ENCODE measurements at regions not wholly inside any gene's neighbourhood (a gene's known extent, or its start where the extent isn't known, plus 50 kb on each side); places are given as distances from the start of the nearest gene placed in this dataset.

GRCh38 chrX:40227125-40227524 is 129.4 kb upstream of the BCOR start:
- no peak overlapping the region for H3K4me3 ChIP-seq (ENCODE audit: low read depth in 2 of 2, low read length in 1 of 2)
- no peak overlapping the region for H2AFZ ChIP-seq (ENCODE audit: low read depth)
- H3K9me2 ChIP-seq: no peaks in the 10 kb centered on the region
- H3F3A ChIP-seq (replicated peaks; ENCODE audit: insufficient read depth): no peaks in the 10 kb centered on the region
- no peaks in the 10 kb centered on the region for H3K9me3 ChIP-seq
- 62% methylated on average over 5 of the region's 5 CpGs for WGBS (ENCODE audit: low lambda C conversion rate)
- H3K27me3 ChIP-seq (ENCODE audit: insufficient read depth): no peaks in the 10 kb centered on the region
- POLR2A ChIA-PET: no interaction called here
- no peaks in the 10 kb centered on the region for H3K36me3 ChIP-seq (replicated peaks in 1 of 2; ENCODE audit: control insufficient read depth in 1 of 2, insufficient read depth in 2 of 2, low read length in 1 of 2)
- no peaks in the 10 kb centered on the region for H3K79me2 ChIP-seq (ENCODE audit: insufficient read depth)
- no peak overlapping the region for H3K4me2 ChIP-seq
- TF ChIP-seq RXRA (IDR thresholded peaks at IDR 0.05; ENCODE audit: borderline replicate concordance, low read depth) (no peak), FOXM1 (IDR thresholded peaks at IDR 0.05; ENCODE audit: low read depth) (no peak), MEF2A (IDR thresholded peaks at IDR 0.05; ENCODE audit: borderline replicate concordance, low read depth) (no peak), TCF12 (IDR thresholded peaks at IDR 0.05) (no peak), GATA2 (CRISPR knock-in tag; IDR thresholded peaks at IDR 0.05) (no peak), REST (IDR thresholded peaks at IDR 0.05; ENCODE audit: low read depth, low read length) (no peak)
- CTCF ChIA-PET: no interaction called here
- no peak for DNase-seq
- no peak overlapping the region for H3K27ac ChIP-seq (ENCODE audit: low read depth in 2 of 2, low read length in 1 of 2)
- H3K9ac ChIP-seq: no peak overlapping the region
- no peaks in the 10 kb centered on the region for H4K20me1 ChIP-seq (ENCODE audit: insufficient read depth)
- no peaks in the 10 kb centered on the region; a peak in 1 of 4 replicates for H3K4me1 ChIP-seq (ENCODE audit: control insufficient read depth in 1 of 2, insufficient read depth in 2 of 2, low read depth in 1 of 2, low read length in 1 of 2)

DNA sequence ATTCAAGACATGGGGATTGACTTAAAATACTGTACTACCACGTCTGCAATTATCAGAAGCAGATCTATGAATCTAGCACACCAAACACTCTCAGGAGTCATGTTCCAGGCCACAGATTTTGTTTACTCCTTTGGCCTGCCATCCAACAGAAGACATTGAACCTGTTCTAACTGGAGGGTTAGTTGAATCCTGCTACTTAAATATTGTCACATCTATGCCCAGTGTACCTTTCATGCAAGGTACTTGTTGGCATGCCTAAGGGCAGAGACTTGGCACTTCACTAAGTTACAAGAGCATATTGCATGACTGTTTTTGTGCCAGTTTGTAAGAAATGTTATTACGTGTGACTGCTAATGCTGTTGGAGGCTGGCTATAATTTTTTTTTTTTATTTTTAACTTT is 126.9 kb upstream of the BCOR start:
- Histone ChIP-seq H3K9ac (no peak overlapping the region), H3K4me1 (ENCODE audit: control insufficient read depth in 1 of 2, insufficient read depth in 2 of 2, low read depth in 1 of 2, low read length in 1 of 2) (no peaks in the 10 kb centered on the region), H3F3A (replicated peaks; ENCODE audit: insufficient read depth) (no peaks in the 10 kb centered on the region), H3K27me3 (ENCODE audit: insufficient read depth) (no peaks in the 10 kb centered on the region), H3K9me3 (no peaks in the 10 kb centered on the region), H3K4me3 (ENCODE audit: low read depth in 2 of 2, low read length in 1 of 2) (no peak overlapping the region), H2AFZ (ENCODE audit: low read depth) (no peak overlapping the region), H3K27ac (ENCODE audit: low read depth in 2 of 2, low read length in 1 of 2) (no peak overlapping the region), H4K20me1 (ENCODE audit: insufficient read depth) (no peaks in the 10 kb centered on the region), H3K36me3 (replicated peaks in 1 of 2; ENCODE audit: control insufficient read depth in 1 of 2, insufficient read depth in 2 of 2, low read length in 1 of 2) (no peaks in the 10 kb centered on the region), H3K4me2 (no peak overlapping the region), H3K9me2 (no peaks in the 10 kb centered on the region), H3K79me2 (ENCODE audit: insufficient read depth) (no peaks in the 10 kb centered on the region)
- 43% methylated on average over 2 of the region's 2 CpGs for WGBS (ENCODE audit: low lambda C conversion rate)
- POLR2A ChIA-PET: no interaction called here
- CTCF ChIA-PET: no interaction called here
- no peak for DNase-seq
- no peak for TF ChIP-seq FOXM1 (IDR thresholded peaks at IDR 0.05; ENCODE audit: low read depth)
- no peak for TF ChIP-seq MEF2A (IDR thresholded peaks at IDR 0.05; ENCODE audit: borderline replicate concordance, low read depth)
- TF ChIP-seq USF1 (IDR thresholded peaks at IDR 0.05; ENCODE audit: borderline replicate concordance, low read depth): no peak
- TF ChIP-seq CHD2 (IDR thresholded peaks at IDR 0.05; ENCODE audit: low read length, partially characterized antibody): no peak
- TF ChIP-seq RFX5 (IDR thresholded peaks at IDR 0.05; ENCODE audit: low read length): no peak
- no peak for TF ChIP-seq RAD21 (IDR thresholded peaks at IDR 0.05; ENCODE audit: low read length)
- no peak for TF ChIP-seq MXI1 (IDR thresholded peaks at IDR 0.05; ENCODE audit: low read depth, low read length)
- TF ChIP-seq SIN3A (IDR thresholded peaks at IDR 0.05; ENCODE audit: borderline replicate concordance, low read depth, low read length): no peak
- TF ChIP-seq GABPA (IDR thresholded peaks at IDR 0.05; ENCODE audit: low read depth): no peak
- no peak for TF ChIP-seq CTCF (IDR thresholded peaks at IDR 0.05)
- no peak for TF ChIP-seq POLR2AphosphoS5 (IDR thresholded peaks at IDR 0.05; ENCODE audit: low read depth, low read length)
- no peak for TF ChIP-seq NRF1 (IDR thresholded peaks at IDR 0.05; ENCODE audit: low read depth, low read length)
- TF ChIP-seq SMC3 (IDR thresholded peaks at IDR 0.05; ENCODE audit: low read depth, low read length): no peak
- no peak for TF ChIP-seq MAX (IDR thresholded peaks at IDR 0.05; ENCODE audit: low read depth)
- no peak for TF ChIP-seq EP300 (IDR thresholded peaks at IDR 0.05; ENCODE audit: borderline replicate concordance in 1 of 2, low read depth in 1 of 2, low read length in 1 of 2)
- TF ChIP-seq, protein P1, sequence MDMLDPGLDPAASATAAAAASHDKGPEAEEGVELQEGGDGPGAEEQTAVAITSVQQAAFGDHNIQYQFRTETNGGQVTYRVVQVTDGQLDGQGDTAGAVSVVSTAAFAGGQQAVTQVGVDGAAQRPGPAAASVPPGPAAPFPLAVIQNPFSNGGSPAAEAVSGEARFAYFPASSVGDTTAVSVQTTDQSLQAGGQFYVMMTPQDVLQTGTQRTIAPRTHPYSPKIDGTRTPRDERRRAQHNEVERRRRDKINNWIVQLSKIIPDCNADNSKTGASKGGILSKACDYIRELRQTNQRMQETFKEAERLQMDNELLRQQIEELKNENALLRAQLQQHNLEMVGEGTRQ (IDR thresholded peaks at IDR 0.05; ENCODE audit: borderline replicate concordance, low read depth, low read length): no peak
- no peak for TF ChIP-seq GATA2 (CRISPR knock-in tag; IDR thresholded peaks at IDR 0.05)
- TF ChIP-seq RXRA (IDR thresholded peaks at IDR 0.05; ENCODE audit: borderline replicate concordance, low read depth): no peak

Data from SK-N-SH (cell line).